ENCODE measurements at regions not wholly inside any gene's neighbourhood (a gene's known extent, or its start where the extent isn't known, plus 50 kb on each side); places are given as distances from the start of the nearest gene placed in this dataset.

DNA sequence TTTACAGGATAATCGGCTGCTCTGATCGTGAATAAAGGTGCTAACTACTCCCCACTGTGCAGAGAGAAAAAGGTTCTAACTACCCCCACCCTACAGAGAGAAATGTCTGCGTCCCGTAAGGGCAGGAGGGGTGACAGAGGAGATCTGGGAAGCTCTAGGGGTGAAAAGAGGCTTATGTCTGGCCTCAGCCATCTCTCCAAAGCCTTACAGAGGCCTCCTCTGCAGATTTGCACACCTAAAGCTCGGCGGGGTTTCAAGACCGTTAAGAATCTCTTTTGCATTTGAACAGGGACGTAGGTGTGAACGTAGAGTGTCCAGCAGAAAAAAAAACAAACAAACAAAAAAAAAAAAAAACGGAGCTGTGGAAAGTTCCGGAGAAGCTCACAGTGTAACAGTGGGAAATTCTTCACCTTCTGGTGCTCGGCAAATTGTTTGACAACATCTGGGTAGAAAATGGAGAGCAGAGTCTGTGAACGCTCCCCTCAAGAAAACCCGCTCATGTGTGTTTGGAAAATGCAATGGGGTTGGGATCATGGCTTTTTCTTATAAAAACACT lies 161.0 kb downstream of the SHOX start:
- H3K9ac ChIP-seq (ENCODE audit: low read length): no peak overlapping the region
- no peak for ATAC-seq (ENCODE audit: low read depth)
- TF ChIP-seq, protein P1, sequence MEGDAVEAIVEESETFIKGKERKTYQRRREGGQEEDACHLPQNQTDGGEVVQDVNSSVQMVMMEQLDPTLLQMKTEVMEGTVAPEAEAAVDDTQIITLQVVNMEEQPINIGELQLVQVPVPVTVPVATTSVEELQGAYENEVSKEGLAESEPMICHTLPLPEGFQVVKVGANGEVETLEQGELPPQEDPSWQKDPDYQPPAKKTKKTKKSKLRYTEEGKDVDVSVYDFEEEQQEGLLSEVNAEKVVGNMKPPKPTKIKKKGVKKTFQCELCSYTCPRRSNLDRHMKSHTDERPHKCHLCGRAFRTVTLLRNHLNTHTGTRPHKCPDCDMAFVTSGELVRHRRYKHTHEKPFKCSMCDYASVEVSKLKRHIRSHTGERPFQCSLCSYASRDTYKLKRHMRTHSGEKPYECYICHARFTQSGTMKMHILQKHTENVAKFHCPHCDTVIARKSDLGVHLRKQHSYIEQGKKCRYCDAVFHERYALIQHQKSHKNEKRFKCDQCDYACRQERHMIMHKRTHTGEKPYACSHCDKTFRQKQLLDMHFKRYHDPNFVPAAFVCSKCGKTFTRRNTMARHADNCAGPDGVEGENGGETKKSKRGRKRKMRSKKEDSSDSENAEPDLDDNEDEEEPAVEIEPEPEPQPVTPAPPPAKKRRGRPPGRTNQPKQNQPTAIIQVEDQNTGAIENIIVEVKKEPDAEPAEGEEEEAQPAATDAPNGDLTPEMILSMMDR (IDR thresholded peaks at IDR 0.05): no peak
- TF ChIP-seq EZH2 (IDR thresholded peaks at IDR 0.05; ENCODE audit: borderline replicate concordance, insufficient read depth, low read depth, low read length, poor library complexity, severe bottlenecking): no peak
- H3K4me1 Mint-ChIP-seq: no peaks in the 10 kb centered on the region
- no peaks in the 10 kb centered on the region for H3K36me3 ChIP-seq (replicated peaks in 1 of 2; ENCODE audit: control extremely low read depth in 1 of 2, control insufficient read depth in 1 of 2, extremely low read depth in 1 of 2, insufficient read depth in 2 of 2, low read length in 1 of 2)
- H3K9me3 ChIP-seq (ENCODE audit: control extremely low read depth in 1 of 3, control insufficient read depth in 2 of 3, insufficient read depth in 1 of 3, low read length in 2 of 3): peaks cover 0 to 40% (median 0%) of the 10 kb centered on the region in 3 donors
- H3K4me2 ChIP-seq (replicated peaks; ENCODE audit: low read depth, low read length, poor library complexity, severe bottlenecking): no peak overlapping the region
- no peak for DNase-seq
- H3K79me2 ChIP-seq (ENCODE audit: control insufficient read depth, insufficient read depth, low read length): no peaks in the 10 kb centered on the region
- H3K27ac Mint-ChIP-seq: no peak overlapping the region
- no peaks in the 10 kb centered on the region for H3K4me1 ChIP-seq (ENCODE audit: control insufficient read depth in 2 of 2, insufficient read depth in 2 of 2, low read length in 2 of 2)
- peaks cover 18% of the 10 kb centered on the region for H3K27me3 Mint-ChIP-seq
- CTCF ChIA-PET: no interaction called here
- H4K20me1 ChIP-seq (ENCODE audit: control insufficient read depth, insufficient read depth, low read length, poor library complexity, severe bottlenecking): no peaks in the 10 kb centered on the region
- WGBS (ENCODE audit: insufficient coverage): 32% methylated on average over 4 of the region's 14 CpGs
- no peaks in the 10 kb centered on the region for H3K9me3 Mint-ChIP-seq (ENCODE audit: insufficient read depth)
- intact Hi-C loops (cut with micrococcal nuclease): no loop called here
- no peak overlapping the region for H3K4me3 Mint-ChIP-seq
- POLR2A ChIA-PET: no interaction called here
- H3K27ac ChIP-seq (ENCODE audit: low read length in 2 of 2): no peak overlapping the region
- no peak overlapping the region for H2AFZ ChIP-seq (ENCODE audit: insufficient read depth, low read depth, low read length, poor library complexity, severe bottlenecking)
- H3K27me3 ChIP-seq (replicated peaks in 1 of 4; ENCODE audit: control extremely low read depth in 1 of 4, control insufficient read depth in 3 of 4, insufficient read depth in 4 of 4, low read length in 3 of 4): peaks cover 0 to 11% (median 0%) of the 10 kb centered on the region in 4 experiments
- H3K4me3 ChIP-seq (ENCODE audit: control extremely low read depth in 1 of 5, extremely low read depth in 1 of 5, insufficient read depth in 1 of 5, low read depth in 2 of 5, low read length in 4 of 5): no peak overlapping the region

DNA sequence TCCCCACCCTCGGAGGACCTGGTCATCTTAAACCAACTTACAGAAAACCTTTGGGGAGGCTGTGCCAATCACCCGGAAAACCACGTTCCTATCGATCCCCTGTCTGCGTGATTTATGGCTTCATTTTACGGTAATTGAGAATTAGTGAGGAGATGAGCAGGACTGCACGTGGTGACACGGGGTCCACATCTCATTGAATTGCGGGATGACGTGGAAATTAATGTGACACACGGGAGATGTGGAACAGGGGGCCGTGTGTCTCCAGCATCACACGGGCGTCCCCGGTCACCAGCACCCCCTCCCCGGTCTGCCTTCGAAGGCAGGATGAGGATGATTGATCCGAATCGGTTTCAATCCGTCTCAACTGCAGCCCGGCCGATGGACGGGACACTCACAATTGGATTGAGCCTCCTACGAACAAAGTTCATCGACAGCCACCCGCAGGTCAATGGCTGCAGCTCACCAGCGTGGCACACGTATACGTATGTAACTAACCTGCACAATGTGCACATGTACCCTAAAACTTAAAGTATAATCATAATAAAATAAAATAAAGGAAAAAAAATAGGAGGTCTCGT lies 160.3 kb downstream of the SHOX start:
- Mint-ChIP-seq H3K4me3 (no peak overlapping the region), H3K27me3 (peaks cover 18% of the 10 kb centered on the region), H3K4me1 (no peaks in the 10 kb centered on the region), H3K9me3 (ENCODE audit: insufficient read depth) (no peaks in the 10 kb centered on the region), H3K27ac (no peak overlapping the region)
- H2AFZ ChIP-seq (ENCODE audit: insufficient read depth, low read depth, low read length, poor library complexity, severe bottlenecking): no peak overlapping the region
- no peaks in the 10 kb centered on the region for H3K36me3 ChIP-seq (replicated peaks in 1 of 2; ENCODE audit: control extremely low read depth in 1 of 2, control insufficient read depth in 1 of 2, extremely low read depth in 1 of 2, insufficient read depth in 2 of 2, low read length in 1 of 2)
- no peak overlapping the region for H3K9ac ChIP-seq (ENCODE audit: low read length)
- no peak for TF ChIP-seq EZH2 (IDR thresholded peaks at IDR 0.05; ENCODE audit: borderline replicate concordance, insufficient read depth, low read depth, low read length, poor library complexity, severe bottlenecking)
- TF ChIP-seq, protein P1 (IDR thresholded peaks at IDR 0.05): no peak
- no peaks in the 10 kb centered on the region for H4K20me1 ChIP-seq (ENCODE audit: control insufficient read depth, insufficient read depth, low read length, poor library complexity, severe bottlenecking)
- intact Hi-C loops (cut with micrococcal nuclease): no loop called here
- 20% methylated on average over 12 of the region's 30 CpGs for WGBS (ENCODE audit: insufficient coverage)
- ATAC-seq (ENCODE audit: low read depth): no peak
- H3K79me2 ChIP-seq (ENCODE audit: control insufficient read depth, insufficient read depth, low read length): no peaks in the 10 kb centered on the region
- no peak overlapping the region for H3K4me2 ChIP-seq (replicated peaks; ENCODE audit: low read depth, low read length, poor library complexity, severe bottlenecking)
- H3K27ac ChIP-seq (ENCODE audit: low read length in 2 of 2): no peak overlapping the region
- H3K27me3 ChIP-seq (replicated peaks in 1 of 4; ENCODE audit: control extremely low read depth in 1 of 4, control insufficient read depth in 3 of 4, insufficient read depth in 4 of 4, low read length in 3 of 4): peaks cover 0 to 11% (median 0%) of the 10 kb centered on the region in 4 experiments
- no peaks in the 10 kb centered on the region for H3K4me1 ChIP-seq (ENCODE audit: control insufficient read depth in 2 of 2, insufficient read depth in 2 of 2, low read length in 2 of 2)
- peaks cover 0 to 40% (median 0%) of the 10 kb centered on the region in 3 donors for H3K9me3 ChIP-seq (ENCODE audit: control extremely low read depth in 1 of 3, control insufficient read depth in 2 of 3, insufficient read depth in 1 of 3, low read length in 2 of 3)
- ChIA-PET POLR2A (no interaction called here), CTCF (no interaction called here)
- no peak for DNase-seq
- H3K4me3 ChIP-seq (ENCODE audit: control extremely low read depth in 1 of 5, extremely low read depth in 1 of 5, insufficient read depth in 1 of 5, low read depth in 2 of 5, low read length in 4 of 5): no peak overlapping the region
